HFF-Myc (cell line): ENCODE measurements at regions not wholly inside any gene's neighbourhood (a gene's known extent, or its start where the extent isn't known, plus 50 kb on each side); places are given as distances from the start of the nearest gene placed in this dataset.

Source experiments
- DNase-seq: peaks from one replicate; pipeline ENCODE4 v3.0.0-alpha.2; 2011; ENCODE audit warnings: low read depth; ENCODE audit errors: extremely low read depth
- H3K4me3 ChIP-seq: replicated peaks from 2 replicates; pipeline ENCODE4 v1.5.1; 2011; ENCODE audit warnings: low read depth, mild to moderate bottlenecking, control low read depth, low read length
- CTCF ChIP-seq: IDR thresholded peaks from 2 replicates; pipeline ENCODE4 v1.5.1; 2012; ENCODE audit warnings: mild to moderate bottlenecking, low read depth, low read length, control low read depth; ENCODE audit errors: missing control alignments

- no peak for DNase-seq
- no peak for TF ChIP-seq CTCF
- no peak overlapping the region for H3K4me3 ChIP-seq
Observed at GRCh38 chr16:27736431-27736830, 186.5 kb downstream of the KATNIP start.

DNA sequence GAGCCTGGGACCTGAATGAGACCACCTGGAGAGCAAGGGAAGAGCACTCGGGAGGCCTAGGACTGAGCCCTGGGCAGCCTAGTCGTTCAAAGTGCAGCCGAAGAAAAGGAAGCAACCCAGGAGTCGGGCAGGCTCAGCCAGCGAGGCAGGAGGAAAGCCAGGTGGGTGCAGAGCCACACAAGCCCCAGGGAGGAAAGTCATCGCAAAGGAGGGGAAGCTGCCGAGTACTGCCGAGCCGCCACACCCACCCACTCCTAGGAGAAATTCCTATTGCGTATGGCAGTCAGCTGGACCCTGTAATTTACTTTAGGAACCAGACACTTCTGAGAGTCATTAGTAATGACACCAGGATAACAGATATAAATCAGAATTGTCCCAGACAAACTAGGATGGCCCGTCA, 187.6 kb downstream of the KATNIP start:
- DNase-seq, result no peak
- no peak overlapping the region for H3K4me3 ChIP-seq
- no peak for TF ChIP-seq CTCF
